OCI-LY3 (cell line): ENCODE measurements at regions not wholly inside any gene's neighbourhood (a gene's known extent, or its start where the extent isn't known, plus 50 kb on each side); places are given as distances from the start of the nearest gene placed in this dataset.

Experiments used
- EZH2phosphoT487 ChIP-seq: fragments of 200-600 bp; shearing (Covaris generic); IDR thresholded peaks from 2 replicates; pipeline ENCODE4 v1.6.1; 2018; ENCODE audit warnings: antibody characterized with exemption, mixed run types, low read depth
- TF ChIP-seq, protein P1 (sequence below): fragments of 200-600, 300-600 bp; sonication (generic); IDR thresholded peaks from 2 replicates; pipeline ENCODE4 v1.5.1; 2014; ENCODE audit warnings: antibody characterized with exemption, low read length, low read depth

DNA sequence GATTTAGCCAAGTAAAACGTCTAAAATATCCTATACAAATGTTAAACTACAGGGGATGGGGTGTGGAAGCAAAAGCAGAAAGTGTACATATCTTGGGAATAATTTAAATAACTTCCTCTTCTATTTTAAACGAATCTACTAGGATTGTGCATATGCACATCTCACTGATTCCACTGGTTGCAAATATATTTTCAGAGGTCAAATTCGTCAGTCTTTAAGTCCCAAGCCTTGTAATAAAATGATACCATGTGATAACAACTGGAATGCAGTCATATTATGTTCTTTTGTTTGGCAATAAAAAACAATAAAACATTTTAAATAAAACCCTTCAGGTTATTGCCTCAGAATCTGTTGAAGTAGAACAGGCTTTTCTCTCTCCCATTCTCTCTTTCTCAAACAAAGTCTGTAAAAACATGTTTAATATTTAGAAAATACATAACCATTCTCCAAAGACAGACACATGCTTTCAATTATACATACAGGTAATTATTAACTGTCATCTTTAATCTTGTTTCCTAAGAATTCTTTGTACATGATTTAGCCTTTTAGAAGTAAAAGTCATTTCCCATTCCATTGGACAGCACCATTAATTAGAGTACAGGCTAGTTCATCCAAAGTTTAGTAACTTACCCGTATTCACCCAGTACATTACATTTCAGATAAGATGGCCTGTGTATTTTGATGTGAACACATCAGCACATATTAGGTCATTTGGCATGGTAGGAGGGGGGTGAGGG is 421.1 kb downstream of the PCDH7 start:
- TF ChIP-seq, protein P1, sequence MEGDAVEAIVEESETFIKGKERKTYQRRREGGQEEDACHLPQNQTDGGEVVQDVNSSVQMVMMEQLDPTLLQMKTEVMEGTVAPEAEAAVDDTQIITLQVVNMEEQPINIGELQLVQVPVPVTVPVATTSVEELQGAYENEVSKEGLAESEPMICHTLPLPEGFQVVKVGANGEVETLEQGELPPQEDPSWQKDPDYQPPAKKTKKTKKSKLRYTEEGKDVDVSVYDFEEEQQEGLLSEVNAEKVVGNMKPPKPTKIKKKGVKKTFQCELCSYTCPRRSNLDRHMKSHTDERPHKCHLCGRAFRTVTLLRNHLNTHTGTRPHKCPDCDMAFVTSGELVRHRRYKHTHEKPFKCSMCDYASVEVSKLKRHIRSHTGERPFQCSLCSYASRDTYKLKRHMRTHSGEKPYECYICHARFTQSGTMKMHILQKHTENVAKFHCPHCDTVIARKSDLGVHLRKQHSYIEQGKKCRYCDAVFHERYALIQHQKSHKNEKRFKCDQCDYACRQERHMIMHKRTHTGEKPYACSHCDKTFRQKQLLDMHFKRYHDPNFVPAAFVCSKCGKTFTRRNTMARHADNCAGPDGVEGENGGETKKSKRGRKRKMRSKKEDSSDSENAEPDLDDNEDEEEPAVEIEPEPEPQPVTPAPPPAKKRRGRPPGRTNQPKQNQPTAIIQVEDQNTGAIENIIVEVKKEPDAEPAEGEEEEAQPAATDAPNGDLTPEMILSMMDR = no peak
- TF ChIP-seq EZH2phosphoT487 = no peak
